MM.1S (cell line): ENCODE measurements at regions not wholly inside any gene's neighbourhood (a gene's known extent, or its start where the extent isn't known, plus 50 kb on each side); places are given as distances from the start of the nearest gene placed in this dataset.

Experiments
- DNase-seq: peaks from one replicate; pipeline ENCODE4 v3.0.0-alpha.2; 2015
- H2AFZ ChIP-seq: fragments of 300-600 bp; sonication (generic); 2 replicates; pipeline ENCODE4 v1.6.0; 2016; ENCODE audit warnings: antibody characterized with exemption, low read length
- H3F3A ChIP-seq: fragments of 300-600 bp; sonication (generic); 2 replicates; pipeline ENCODE4 v1.6.1; 2016; ENCODE audit warnings: mild to moderate bottlenecking, antibody characterized with exemption, low read length, moderate library complexity, mixed read lengths; ENCODE audit not compliant: insufficient read depth
- H3K27ac ChIP-seq: fragments of 300-600 bp; sonication (generic); 2 replicates; pipeline ENCODE4 v1.5.1; 2016; ENCODE audit warnings: mild to moderate bottlenecking, low read length
- H3K27me3 ChIP-seq: fragments of 300-600 bp; sonication (generic); replicated peaks from 2 replicates; pipeline ENCODE4 v1.6.0; 2016; ENCODE audit warnings: low read length; ENCODE audit not compliant: insufficient read depth
- H3K36me3 ChIP-seq: fragments of 300-600 bp; sonication (generic); replicated peaks from 2 replicates; pipeline ENCODE4 v1.6.1; 2016; ENCODE audit warnings: mild to moderate bottlenecking, low read length, mixed read lengths; ENCODE audit not compliant: insufficient read depth
- H3K4me1 ChIP-seq: fragments of 300-600 bp; sonication (generic); 2 replicates; pipeline ENCODE4 v1.6.1; 2016; ENCODE audit warnings: low read length, mixed read lengths
- H3K4me2 ChIP-seq: fragments of 300-600 bp; sonication (generic); 2 replicates; pipeline ENCODE4 v1.6.0; 2016; ENCODE audit warnings: low read depth, low read length
- H3K4me3 ChIP-seq: fragments of 300-600 bp; sonication (generic); 2 replicates; pipeline ENCODE4 v1.5.1; 2016; ENCODE audit warnings: low read length, mixed read lengths
- H3K79me2 ChIP-seq: fragments of 300-600 bp; sonication (generic); 2 replicates; pipeline ENCODE4 v1.6.1; 2016; ENCODE audit warnings: mixed run types, low read length, mixed read lengths
- H3K9ac ChIP-seq: fragments of 300-600 bp; sonication (generic); 2 replicates; pipeline ENCODE4 v1.6.1; 2016; ENCODE audit warnings: low read length, mixed read lengths
- H3K9me2 ChIP-seq: fragments of 300-600 bp; sonication (generic); replicated peaks from 2 replicates; pipeline ENCODE4 v1.6.1; 2016; ENCODE audit warnings: mild to moderate bottlenecking, low read length, mixed read lengths; ENCODE audit not compliant: insufficient read depth
- H3K9me3 ChIP-seq: fragments of 300-600 bp; sonication (generic); replicated peaks from 2 replicates; pipeline ENCODE4 v1.6.1; 2016; ENCODE audit warnings: mild to moderate bottlenecking, low read length, mixed read lengths; ENCODE audit not compliant: insufficient read depth
- H4K20me1 ChIP-seq: fragments of 300-600 bp; sonication (generic); 2 replicates; pipeline ENCODE4 v1.6.1; 2016; ENCODE audit warnings: mild to moderate bottlenecking, low read length, moderate library complexity, mixed read lengths; ENCODE audit not compliant: insufficient read depth
- EZH2 ChIP-seq: fragments of 300-600 bp; sonication (generic); optimal IDR thresholded peaks from 2 replicates; pipeline ENCODE3; 2017; ENCODE audit warnings: low read depth, mild to moderate bottlenecking, antibody characterized with exemption, low read length, mixed read lengths
- EZH2phosphoT487 ChIP-seq: fragments of 300-600 bp; sonication (generic); IDR thresholded peaks from 2 replicates; pipeline ENCODE4 v1.6.1; 2018; ENCODE audit warnings: antibody characterized with exemption, low read length
- TF ChIP-seq, protein P1 (sequence below): fragments of 300-600 bp; sonication (generic); IDR thresholded peaks from 2 replicates; pipeline ENCODE4 v1.5.1; 2016; ENCODE audit warnings: antibody characterized with exemption, low read length, mixed read lengths

- Histone ChIP-seq H3F3A (no peaks in the 10 kb centered on the region), H4K20me1 (no peaks in the 10 kb centered on the region), H3K9me2 (no peaks in the 10 kb centered on the region), H3K9me3 (no peaks in the 10 kb centered on the region), H3K27ac (no peak overlapping the region), H3K4me1 (peaks cover 7% of the 10 kb centered on the region), H3K36me3 (no peaks in the 10 kb centered on the region), H3K4me2 (no peak overlapping the region), H3K27me3 (no peaks in the 10 kb centered on the region), H3K4me3 (no peak overlapping the region), H2AFZ (no peak overlapping the region), H3K79me2 (peaks cover 17% of the 10 kb centered on the region; the same call in 1 of the 2 replicates), H3K9ac (no peak overlapping the region)
- TF ChIP-seq, protein P1, sequence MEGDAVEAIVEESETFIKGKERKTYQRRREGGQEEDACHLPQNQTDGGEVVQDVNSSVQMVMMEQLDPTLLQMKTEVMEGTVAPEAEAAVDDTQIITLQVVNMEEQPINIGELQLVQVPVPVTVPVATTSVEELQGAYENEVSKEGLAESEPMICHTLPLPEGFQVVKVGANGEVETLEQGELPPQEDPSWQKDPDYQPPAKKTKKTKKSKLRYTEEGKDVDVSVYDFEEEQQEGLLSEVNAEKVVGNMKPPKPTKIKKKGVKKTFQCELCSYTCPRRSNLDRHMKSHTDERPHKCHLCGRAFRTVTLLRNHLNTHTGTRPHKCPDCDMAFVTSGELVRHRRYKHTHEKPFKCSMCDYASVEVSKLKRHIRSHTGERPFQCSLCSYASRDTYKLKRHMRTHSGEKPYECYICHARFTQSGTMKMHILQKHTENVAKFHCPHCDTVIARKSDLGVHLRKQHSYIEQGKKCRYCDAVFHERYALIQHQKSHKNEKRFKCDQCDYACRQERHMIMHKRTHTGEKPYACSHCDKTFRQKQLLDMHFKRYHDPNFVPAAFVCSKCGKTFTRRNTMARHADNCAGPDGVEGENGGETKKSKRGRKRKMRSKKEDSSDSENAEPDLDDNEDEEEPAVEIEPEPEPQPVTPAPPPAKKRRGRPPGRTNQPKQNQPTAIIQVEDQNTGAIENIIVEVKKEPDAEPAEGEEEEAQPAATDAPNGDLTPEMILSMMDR = no peak
- TF ChIP-seq EZH2 = no peak
- no peak for TF ChIP-seq EZH2phosphoT487
- DNase-seq = no peak
These were observed 190.3 kb downstream of the KLF12 start for GRCh38 chr13:73943965-73944233.

DNA sequence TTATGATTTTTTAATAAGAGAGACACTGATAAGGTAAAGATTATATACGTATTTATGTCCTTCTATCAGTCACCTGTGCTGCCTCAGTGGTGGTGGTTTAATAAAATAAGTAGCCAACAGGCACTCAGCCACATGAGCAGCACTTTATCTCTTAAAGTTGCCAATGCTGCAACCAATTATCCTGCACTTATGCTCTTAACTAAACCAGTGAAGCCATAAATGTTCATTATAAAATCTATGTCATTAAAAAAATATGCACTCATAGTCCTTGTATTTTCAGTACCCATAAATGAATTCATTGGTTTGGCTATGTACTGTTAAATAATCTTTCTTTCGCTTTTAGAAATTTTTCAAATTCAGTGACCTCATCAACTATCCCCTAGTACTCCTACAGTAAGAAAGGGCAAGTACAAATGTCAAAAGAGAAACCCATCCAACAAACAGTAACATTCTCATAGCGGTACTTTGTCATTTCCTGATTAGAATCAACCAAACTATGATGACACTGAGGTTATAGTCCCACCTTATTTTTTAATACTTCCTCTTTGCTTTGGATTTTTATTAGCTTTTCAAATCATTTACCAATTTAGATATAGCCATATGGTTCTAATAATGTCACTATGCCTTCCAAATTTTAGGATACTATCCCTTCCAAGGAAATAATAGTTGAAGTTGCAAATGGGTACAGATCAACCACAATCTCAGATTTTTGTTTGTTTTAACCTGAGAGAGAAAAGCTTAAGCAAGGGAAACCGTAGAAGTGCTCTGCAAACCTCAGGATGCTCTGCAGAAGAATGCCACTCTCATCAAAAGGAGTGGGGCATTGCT lies 190.9 kb downstream of the KLF12 start:
- Histone ChIP-seq H3K9me3 (no peaks in the 10 kb centered on the region), H3K27ac (no peak overlapping the region), H3F3A (no peaks in the 10 kb centered on the region), H3K9ac (no peak overlapping the region), H3K4me3 (no peak overlapping the region), H3K79me2 (peaks cover 15% of the 10 kb centered on the region; the same call in 1 of the 2 replicates), H3K9me2 (no peaks in the 10 kb centered on the region), H3K4me2 (no peak overlapping the region), H3K36me3 (no peaks in the 10 kb centered on the region), H4K20me1 (no peaks in the 10 kb centered on the region), H2AFZ (no peak overlapping the region), H3K4me1 (peaks cover 2% of the 10 kb centered on the region), H3K27me3 (no peaks in the 10 kb centered on the region)
- DNase-seq = no peak
- TF ChIP-seq EZH2 = no peak
- no peak for TF ChIP-seq EZH2phosphoT487
- TF ChIP-seq, protein P1 = no peak

- H3K36me3 ChIP-seq = no peaks in the 10 kb centered on the region
- H4K20me1 ChIP-seq = no peaks in the 10 kb centered on the region
- no peak overlapping the region for H3K4me2 ChIP-seq
- H3K79me2 ChIP-seq = peaks cover 3% of the 10 kb centered on the region; the same call in 1 of the 2 replicates
- no peaks in the 10 kb centered on the region for H3K27me3 ChIP-seq
- DNase-seq = no peak
- TF ChIP-seq, protein P1 = no peak
- TF ChIP-seq EZH2 (no peak), EZH2phosphoT487 (no peak)
- no peaks in the 10 kb centered on the region for H3K4me1 ChIP-seq
- H3K9ac ChIP-seq = no peak overlapping the region
- no peak overlapping the region for H2AFZ ChIP-seq
- no peaks in the 10 kb centered on the region for H3K9me3 ChIP-seq
- no peak overlapping the region for H3K27ac ChIP-seq
- H3K9me2 ChIP-seq = no peaks in the 10 kb centered on the region
- H3F3A ChIP-seq = no peaks in the 10 kb centered on the region
- no peak overlapping the region for H3K4me3 ChIP-seq
These were observed 192.5 kb downstream of the KLF12 start for GRCh38 chr13:73941752-73942151.
